ENCODE measurements at regions not wholly inside any gene's neighbourhood (a gene's known extent, or its start where the extent isn't known, plus 50 kb on each side); places are given as distances from the start of the nearest gene placed in this dataset.

GRCh38 chr21:15483138-15483780, 246.5 kb upstream of the USP25 start (continued):
- TF ChIP-seq ZNF749 (CRISPR knock-in tag; IDR thresholded peaks at IDR 0.05; ENCODE audit: borderline replicate concordance) (no peak), KDM4B (CRISPR knock-in tag; IDR thresholded peaks at IDR 0.05) (no peak), NCOA2 (CRISPR knock-in tag; IDR thresholded peaks at IDR 0.05) (0 out of 2 replicates have a peak, but pooled peaks have one; percentile 40), ZNF101 (CRISPR knock-in tag; IDR thresholded peaks at IDR 0.05; ENCODE audit: borderline replicate concordance, low read depth) (no peak), MYC (CRISPR knock-in tag; IDR thresholded peaks at IDR 0.05; ENCODE audit: borderline replicate concordance) (no peak; the same call in 1 of the 2 replicates), ZNF713 (CRISPR knock-in tag; IDR thresholded peaks at IDR 0.05) (no peak), ZNF704 (CRISPR knock-in tag; IDR thresholded peaks at IDR 0.05; ENCODE audit: borderline replicate concordance) (no peak), TFE3 (CRISPR knock-in tag; IDR thresholded peaks at IDR 0.05) (no peak), E2F1 (CRISPR knock-in tag; IDR thresholded peaks at IDR 0.05) (no peak), ZNF878 (CRISPR knock-in tag; IDR thresholded peaks at IDR 0.05) (no peak), PRMT3 (CRISPR knock-in tag; IDR thresholded peaks at IDR 0.05; ENCODE audit: borderline replicate concordance, low read depth) (no peak), TBX2 (CRISPR knock-in tag; IDR thresholded peaks at IDR 0.05; ENCODE audit: borderline replicate concordance) (peak; percentile 45; the same call in 1 of the 2 replicates), SRF (IDR thresholded peaks at IDR 0.05; ENCODE audit: low read depth, low read length) (no peak)
- TF ChIP-seq, protein P1, sequence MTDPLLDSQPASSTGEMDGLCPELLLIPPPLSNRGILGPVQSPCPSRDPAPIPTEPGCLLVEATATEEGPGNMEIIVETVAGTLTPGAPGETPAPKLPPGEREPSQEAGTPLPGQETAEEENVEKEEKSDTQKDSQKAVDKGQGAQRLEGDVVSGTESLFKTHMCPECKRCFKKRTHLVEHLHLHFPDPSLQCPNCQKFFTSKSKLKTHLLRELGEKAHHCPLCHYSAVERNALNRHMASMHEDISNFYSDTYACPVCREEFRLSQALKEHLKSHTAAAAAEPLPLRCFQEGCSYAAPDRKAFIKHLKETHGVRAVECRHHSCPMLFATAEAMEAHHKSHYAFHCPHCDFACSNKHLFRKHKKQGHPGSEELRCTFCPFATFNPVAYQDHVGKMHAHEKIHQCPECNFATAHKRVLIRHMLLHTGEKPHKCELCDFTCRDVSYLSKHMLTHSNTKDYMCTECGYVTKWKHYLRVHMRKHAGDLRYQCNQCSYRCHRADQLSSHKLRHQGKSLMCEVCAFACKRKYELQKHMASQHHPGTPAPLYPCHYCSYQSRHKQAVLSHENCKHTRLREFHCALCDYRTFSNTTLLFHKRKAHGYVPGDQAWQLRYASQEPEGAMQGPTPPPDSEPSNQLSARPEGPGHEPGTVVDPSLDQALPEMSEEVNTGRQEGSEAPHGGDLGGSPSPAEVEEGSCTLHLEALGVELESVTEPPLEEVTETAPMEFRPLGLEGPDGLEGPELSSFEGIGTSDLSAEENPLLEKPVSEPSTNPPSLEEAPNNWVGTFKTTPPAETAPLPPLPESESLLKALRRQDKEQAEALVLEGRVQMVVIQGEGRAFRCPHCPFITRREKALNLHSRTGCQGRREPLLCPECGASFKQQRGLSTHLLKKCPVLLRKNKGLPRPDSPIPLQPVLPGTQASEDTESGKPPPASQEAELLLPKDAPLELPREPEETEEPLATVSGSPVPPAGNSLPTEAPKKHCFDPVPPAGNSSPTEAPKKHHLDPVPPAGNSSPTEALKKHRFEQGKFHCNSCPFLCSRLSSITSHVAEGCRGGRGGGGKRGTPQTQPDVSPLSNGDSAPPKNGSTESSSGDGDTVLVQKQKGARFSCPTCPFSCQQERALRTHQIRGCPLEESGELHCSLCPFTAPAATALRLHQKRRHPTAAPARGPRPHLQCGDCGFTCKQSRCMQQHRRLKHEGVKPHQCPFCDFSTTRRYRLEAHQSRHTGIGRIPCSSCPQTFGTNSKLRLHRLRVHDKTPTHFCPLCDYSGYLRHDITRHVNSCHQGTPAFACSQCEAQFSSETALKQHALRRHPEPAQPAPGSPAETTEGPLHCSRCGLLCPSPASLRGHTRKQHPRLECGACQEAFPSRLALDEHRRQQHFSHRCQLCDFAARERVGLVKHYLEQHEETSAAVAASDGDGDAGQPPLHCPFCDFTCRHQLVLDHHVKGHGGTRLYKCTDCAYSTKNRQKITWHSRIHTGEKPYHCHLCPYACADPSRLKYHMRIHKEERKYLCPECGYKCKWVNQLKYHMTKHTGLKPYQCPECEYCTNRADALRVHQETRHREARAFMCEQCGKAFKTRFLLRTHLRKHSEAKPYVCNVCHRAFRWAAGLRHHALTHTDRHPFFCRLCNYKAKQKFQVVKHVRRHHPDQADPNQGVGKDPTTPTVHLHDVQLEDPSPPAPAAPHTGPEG (CRISPR knock-in tag; IDR thresholded peaks at IDR 0.05) = no peak
- TF ChIP-seq, protein P2, sequence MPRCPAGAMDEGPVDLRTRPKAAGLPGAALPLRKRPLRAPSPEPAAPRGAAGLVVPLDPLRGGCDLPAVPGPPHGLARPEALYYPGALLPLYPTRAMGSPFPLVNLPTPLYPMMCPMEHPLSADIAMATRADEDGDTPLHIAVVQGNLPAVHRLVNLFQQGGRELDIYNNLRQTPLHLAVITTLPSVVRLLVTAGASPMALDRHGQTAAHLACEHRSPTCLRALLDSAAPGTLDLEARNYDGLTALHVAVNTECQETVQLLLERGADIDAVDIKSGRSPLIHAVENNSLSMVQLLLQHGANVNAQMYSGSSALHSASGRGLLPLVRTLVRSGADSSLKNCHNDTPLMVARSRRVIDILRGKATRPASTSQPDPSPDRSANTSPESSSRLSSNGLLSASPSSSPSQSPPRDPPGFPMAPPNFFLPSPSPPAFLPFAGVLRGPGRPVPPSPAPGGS (CRISPR knock-in tag; IDR thresholded peaks at IDR 0.05) = no peak
